Activated CD8-positive, alpha-beta memory T cell treated with anti-CD3 and anti-CD28 coated beads, Interleukin-2, amount 50 U/mL, for 4 hours (primary cell): ENCODE measurements at regions not wholly inside any gene's neighbourhood (a gene's known extent, or its start where the extent isn't known, plus 50 kb on each side); places are given as distances from the start of the nearest gene placed in this dataset.
"Not testable (repeated sequence)": the region's sequence is repeated elsewhere in the genome, so short reads cannot be mapped to it uniquely, and the experiment has no call there.

ENCODE experiments used
- DNase-seq: peaks from one replicate; pipeline ENCODE4 v3.0.0-alpha.2; 2020

- no peak for DNase-seq
These were observed 248.5 kb upstream of the ID2 start for GRCh38 chr2:8433390-8433789.

GRCh38 chr2:8435608-8436007 is 246.2 kb upstream of the ID2 start:
- no peak for DNase-seq

- DNase-seq: no peak
These were observed 245.3 kb upstream of the ID2 start for GRCh38 chr2:8436585-8436984.

GRCh38 chr2:8437228-8437948 is 244.5 kb upstream of the ID2 start:
- no peak for DNase-seq

GRCh38 chr2:8437949-8438400 is 243.9 kb upstream of the ID2 start:
- DNase-seq: no peak

- no peak for DNase-seq
These were observed 243.4 kb upstream of the ID2 start for GRCh38 chr2:8438476-8438875.

GRCh38 chr2:8438996-8439395 is 242.9 kb upstream of the ID2 start:
- no peak for DNase-seq

- DNase-seq: no peak
These were observed 241.7 kb upstream of the ID2 start for GRCh38 chr2:8440029-8440778.

- no peak for DNase-seq
These were observed 240.5 kb upstream of the ID2 start for GRCh38 chr2:8441371-8441770.

- DNase-seq: no peak
These were observed 239.9 kb upstream of the ID2 start for GRCh38 chr2:8441986-8442385.

GRCh38 chr2:8442833-8443486 is 238.9 kb upstream of the ID2 start:
- DNase-seq: no peak

- DNase-seq: no peak
These were observed 236.3 kb upstream of the ID2 start for GRCh38 chr2:8445580-8445979.

- DNase-seq: not testable (repeated sequence)
These were observed 235.1 kb upstream of the ID2 start for GRCh38 chr2:8446751-8447150.

GRCh38 chr2:8447610-8448221 is 234.1 kb upstream of the ID2 start:
- no peak for DNase-seq

GRCh38 chr2:8448824-8449556 is 232.9 kb upstream of the ID2 start:
- DNase-seq: no peak

GRCh38 chr2:8451273-8451672 is 230.6 kb upstream of the ID2 start:
- no peak for DNase-seq

GRCh38 chr2:8452296-8452695 is 229.6 kb upstream of the ID2 start:
- no peak for DNase-seq

- DNase-seq: no peak
These were observed 228.6 kb upstream of the ID2 start for GRCh38 chr2:8452979-8453903.

- DNase-seq: no peak
These were observed 228.0 kb upstream of the ID2 start for GRCh38 chr2:8453904-8454302.

- no peak for DNase-seq
These were observed 227.1 kb upstream of the ID2 start for GRCh38 chr2:8454797-8455196.
